CD4-positive, alpha-beta T cell treated with Interferon alpha-2 for 1 hour (primary cell): ENCODE measurements at regions not wholly inside any gene's neighbourhood (a gene's known extent, or its start where the extent isn't known, plus 50 kb on each side); places are given as distances from the start of the nearest gene placed in this dataset.
"Not testable (repeated sequence)": the region's sequence is repeated elsewhere in the genome, so short reads cannot be mapped to it uniquely, and the experiment has no call there.

Source experiments
- DNase-seq, 2 donors: peaks; one replicate each; pipeline ENCODE4 v3.0.0-alpha.2; 2020 to 2022

DNA sequence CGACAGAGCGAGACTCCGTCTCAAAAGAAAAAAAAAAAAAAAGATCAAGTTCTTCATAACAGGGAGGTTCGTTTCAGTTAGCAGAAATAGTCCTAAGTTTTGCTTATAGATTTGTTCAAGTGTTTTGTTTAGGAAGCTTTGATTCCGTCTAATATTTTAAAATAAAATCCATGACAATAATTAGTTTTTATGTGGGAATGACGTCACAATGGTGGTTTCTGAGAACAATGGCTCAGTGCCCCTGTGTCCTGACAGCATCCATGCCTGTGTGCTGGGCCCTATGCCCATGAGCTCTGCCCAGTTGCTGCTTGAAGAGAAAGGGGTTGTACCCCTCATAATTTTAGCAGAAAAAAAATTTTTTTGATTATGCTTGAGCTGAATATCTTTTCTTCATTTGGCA is 134.0 kb downstream of the SST start:
- no peak for DNase-seq

GRCh38 chr3:187533797-187534196 is 136.4 kb downstream of the SST start:
- no peak for DNase-seq

GRCh38 chr3:187531831-187532230 is 138.4 kb downstream of the SST start:
- DNase-seq = no peak

- no peak for DNase-seq
These were observed 147.3 kb downstream of the SST start for GRCh38 chr3:187522890-187523289.

DNA sequence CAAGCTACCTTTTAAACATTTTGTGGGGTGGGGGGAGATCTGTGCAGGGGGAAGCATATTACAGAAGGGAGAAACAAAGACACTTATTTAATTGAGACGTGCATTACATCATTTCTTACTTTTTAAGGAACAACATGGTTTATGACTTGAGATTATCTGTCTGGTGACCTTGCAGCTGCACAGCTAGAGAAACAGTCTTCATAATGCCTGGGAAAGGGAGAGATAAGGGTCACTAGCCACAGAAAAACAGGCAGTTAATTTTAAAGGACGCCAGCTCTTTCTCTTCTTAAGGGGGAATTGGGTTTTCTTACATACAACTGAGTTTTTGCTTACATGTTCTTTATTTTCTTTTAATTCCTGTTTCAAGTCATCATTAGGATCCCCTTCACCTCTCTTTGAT is 147.9 kb downstream of the SST start:
- DNase-seq = no peak

- DNase-seq = no peak
These were observed 148.6 kb downstream of the SST start for GRCh38 chr3:187521546-187521945.

DNA sequence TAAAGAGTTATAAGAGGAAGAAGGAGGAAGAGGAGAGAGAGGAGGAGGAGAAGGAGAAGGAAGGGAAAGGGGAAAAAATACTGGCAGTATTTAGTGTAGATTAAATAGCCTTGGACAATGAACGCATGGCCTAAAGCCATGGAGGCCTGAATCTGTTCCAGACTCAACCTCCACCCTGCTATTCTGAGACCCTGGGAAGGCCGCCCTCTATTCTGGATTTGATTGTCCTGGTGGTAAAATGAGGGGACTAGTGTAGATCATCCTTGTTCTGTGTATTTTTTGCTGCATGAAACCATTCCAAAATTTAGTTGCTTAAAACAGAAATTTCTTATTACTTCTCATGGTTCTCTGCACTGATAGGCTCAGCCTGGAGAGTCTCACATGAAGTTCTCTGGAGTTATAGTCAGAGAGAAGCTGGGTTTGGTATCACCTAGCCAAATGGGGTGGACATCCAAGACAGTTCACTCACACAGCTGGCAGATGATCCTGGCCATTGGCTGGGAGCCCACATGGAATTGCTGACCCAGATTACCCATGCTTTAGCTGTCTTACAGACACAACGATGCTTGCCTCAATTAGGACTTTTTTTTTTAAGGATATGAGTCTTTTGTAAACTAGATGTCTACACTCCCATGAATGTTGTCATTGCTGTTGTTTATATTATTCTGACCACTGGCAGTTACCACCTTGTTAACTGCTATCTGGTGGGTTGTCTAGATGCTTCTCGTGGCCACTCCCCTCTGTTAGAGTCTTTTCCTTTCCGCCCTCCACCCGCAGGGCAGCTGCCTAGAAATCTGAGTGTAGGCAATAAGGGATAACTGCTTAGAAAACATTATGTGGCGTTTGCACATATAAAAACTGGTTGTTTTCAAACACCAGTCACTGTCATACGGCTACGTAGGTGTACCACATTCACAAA is 149.9 kb downstream of the SST start:
- no peak for DNase-seq

DNA sequence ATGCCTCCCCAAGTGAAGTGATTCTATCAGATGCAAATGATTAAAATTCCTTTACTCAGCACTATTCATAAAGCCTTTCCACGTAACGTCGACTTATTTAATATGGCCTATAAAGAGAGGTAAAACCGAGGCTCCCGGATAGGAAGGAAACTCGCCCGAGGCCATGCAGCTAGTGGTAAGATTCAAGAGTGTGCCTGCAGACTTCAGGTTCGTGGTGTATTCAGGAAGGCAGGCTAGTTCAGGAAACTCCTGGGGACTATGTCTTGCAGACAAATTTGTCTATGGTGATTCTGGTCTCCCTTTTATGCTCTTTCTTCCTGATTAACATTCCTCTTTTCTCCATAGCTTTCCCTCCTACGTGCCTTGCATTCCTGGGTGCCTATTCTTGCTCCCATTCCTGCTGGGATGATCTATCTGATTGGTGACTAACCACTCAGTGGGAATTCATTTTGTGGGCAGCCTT is 150.7 kb downstream of the SST start:
- no peak for DNase-seq

DNA sequence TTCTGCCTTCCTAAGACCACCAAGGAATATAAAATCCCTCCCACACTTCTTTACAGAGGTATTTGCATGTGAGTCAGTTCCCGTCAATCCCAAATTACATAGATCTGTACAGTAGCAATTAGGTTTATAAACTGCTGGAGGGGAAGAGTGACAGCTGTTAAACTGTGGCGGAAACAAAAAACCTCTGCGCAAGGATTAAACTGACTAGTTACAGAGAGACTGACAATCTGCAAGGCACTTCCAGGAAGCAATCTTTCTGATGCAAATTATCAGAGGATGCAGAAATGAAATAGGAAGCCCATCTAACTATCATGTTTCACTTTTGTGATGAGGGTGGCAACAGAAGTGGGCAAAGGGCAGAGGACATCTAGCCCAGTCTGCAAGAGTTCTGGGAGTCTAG is 150.4 kb downstream of the RTP4 start:
- DNase-seq = no peak

GRCh38 chr3:187518207-187518606 is 150.0 kb downstream of the RTP4 start:
- no peak for DNase-seq

DNA sequence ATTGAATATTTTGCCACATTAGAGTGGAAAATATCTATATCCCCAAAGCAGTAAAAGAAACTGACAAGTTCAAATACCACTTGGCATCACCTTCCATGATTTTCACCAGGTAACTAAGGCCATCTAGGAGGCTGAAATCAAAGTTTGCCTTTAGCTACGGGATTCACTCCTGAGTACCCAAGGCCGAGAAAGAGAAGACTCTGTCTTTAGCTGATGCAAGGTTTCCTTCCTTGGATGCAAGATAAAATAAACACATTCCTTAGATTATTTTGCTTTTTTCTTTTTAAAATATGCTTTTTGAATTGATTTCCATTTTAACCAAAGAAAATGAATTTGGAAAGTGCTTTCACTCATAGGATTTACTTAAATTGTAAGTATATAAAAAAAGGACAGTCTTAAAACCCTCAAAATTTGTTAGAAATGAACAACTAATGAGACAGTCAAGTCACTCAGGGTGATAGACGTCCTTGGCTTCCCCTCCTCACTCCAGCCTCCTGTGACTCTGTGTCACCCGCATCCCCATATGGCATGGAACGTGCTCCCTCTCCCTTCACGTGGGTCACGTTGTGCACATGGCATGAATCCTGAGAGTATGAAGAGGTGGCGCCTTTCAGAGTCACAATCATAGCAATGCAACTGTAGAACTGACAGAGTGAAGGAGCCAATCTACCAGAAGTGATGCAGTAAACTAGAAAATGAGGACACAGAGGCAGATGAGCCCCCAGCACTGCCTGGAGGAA is 148.4 kb downstream of the RTP4 start:
- DNase-seq = no peak

DNA sequence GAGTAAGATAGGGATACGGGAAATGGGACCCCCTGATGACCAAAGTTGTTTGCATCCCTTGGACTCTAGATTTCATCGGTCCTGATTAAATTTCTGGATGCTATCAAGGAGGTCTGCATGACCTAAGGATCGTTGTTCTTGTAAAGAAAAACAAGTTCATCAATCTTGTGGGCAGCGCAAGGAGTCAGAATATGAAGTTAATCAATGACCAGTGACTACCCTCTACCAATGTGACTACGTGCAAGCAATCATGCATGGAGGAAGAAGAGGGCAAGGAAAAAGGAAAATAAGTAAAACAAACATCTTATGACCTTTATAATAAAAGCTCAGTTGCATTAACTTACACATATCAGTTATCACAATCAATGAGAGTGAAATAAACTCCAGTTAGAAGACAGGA is 139.7 kb downstream of the RTP4 start:
- no peak for DNase-seq

DNA sequence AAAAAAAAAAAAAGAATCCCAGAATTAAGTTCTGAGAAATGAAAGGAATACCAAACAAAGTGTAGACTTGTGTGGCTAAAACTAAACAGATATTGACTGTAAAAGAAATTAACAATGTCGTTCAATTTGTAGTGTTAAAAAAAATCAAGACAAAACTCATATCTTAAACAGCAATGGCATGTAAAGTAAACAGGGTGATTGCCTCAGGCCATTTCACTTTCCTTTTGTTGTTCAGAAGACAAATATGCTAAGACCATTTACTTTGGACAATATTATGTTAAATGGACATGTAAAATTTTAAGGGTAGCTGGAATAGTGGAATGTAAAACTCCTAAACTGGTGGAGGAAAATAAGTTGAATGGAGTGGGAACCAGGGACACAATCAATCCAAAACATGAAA is 139.1 kb downstream of the RTP4 start:
- DNase-seq = no peak

DNA sequence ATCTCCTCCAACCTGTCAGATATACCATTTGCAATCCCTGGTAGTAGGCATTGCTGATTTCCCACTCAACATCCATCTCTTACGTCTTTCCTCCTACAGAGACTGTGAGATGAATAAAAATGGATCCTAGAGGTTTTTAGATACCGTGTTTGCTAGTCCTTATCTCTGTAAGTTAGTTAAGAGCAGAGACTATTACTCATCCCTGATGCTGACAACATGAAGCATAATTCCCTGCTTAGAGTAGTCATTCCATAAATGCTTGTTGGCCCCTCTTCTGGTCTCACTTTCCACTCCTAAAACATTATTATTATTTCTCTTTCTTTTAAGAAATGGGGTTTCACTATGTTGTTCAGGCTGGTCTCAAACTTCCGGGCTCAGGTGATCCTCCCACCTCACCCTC is 136.2 kb downstream of the RTP4 start:
- DNase-seq = no peak

GRCh38 chr3:187498211-187498724 is 130.1 kb downstream of the RTP4 start:
- no peak for DNase-seq

DNA sequence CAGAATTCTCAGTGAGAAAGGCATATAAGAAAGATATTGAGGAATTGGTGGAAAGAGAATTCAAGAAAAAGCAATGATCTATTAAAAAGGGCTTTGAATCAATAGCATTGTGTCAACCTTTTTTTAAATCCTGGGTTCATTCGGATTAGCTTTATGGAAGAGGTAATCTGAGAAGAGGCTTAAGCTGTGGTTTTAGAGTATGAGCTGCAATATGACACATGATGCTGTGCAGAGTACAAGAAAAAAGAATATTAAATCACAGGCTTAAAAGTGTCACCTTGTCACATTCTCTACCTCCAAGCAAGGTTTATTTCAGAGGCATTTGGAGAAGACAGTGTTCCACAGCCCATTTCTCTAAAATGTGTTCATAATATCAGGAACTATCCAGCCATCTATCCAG is 128.9 kb downstream of the RTP4 start:
- DNase-seq = no peak

DNA sequence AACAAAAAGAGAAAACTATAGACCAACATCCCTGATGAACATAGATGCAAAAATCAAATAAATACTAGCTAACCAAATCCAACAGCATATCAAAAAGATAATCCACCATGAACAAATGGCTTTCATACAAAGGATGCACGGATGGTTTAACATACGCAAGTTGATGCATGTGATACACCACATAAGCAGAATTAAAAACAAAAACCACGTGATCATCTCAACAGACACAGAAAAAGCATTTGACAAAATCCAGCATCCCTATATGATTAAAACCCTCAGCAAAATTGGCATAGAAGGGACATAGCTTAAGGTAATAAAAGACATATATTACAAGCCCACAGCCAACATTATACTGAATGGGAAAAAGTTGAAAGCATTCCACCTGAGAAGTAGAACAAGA is 125.9 kb downstream of the RTP4 start:
- DNase-seq = not testable (repeated sequence)

DNA sequence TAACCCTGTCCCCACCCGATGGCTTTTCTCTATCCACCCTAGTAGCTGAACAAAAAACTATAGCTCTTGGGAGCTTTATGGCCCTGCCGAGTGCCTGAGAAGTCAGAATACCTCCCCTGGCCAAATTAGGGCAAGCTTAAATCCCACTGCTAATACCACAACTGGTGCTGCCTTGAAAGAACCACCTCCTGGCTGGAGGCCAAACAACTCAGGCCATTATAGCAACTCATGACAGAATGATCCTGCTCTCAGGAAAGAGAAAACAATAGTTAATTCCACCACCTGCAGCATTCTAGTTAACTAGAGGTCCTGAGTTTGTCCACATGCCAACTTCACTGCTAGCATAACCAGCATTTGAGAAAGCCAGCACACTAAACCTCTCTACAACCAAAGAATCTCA is 123.2 kb downstream of the RTP4 start:
- DNase-seq = no peak

DNA sequence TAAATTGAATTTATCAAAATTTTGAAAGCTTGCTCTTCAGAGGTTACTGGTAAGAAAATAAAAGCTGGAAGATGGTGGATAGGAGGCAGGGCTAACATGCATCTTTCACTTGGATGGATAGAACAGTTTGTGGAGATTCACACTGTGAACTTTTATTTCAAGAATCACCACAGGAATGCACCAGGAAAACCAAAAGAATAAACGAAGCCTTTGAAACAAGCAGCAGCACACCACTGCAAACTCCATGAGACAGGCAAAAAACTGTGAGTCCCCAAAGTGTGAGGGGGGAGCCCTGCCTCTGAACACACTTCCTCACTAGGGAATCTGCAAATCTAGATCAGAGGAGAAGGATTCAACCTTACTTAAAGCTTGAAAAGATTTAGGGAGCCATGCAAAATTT is 122.2 kb downstream of the RTP4 start:
- DNase-seq = no peak

DNA sequence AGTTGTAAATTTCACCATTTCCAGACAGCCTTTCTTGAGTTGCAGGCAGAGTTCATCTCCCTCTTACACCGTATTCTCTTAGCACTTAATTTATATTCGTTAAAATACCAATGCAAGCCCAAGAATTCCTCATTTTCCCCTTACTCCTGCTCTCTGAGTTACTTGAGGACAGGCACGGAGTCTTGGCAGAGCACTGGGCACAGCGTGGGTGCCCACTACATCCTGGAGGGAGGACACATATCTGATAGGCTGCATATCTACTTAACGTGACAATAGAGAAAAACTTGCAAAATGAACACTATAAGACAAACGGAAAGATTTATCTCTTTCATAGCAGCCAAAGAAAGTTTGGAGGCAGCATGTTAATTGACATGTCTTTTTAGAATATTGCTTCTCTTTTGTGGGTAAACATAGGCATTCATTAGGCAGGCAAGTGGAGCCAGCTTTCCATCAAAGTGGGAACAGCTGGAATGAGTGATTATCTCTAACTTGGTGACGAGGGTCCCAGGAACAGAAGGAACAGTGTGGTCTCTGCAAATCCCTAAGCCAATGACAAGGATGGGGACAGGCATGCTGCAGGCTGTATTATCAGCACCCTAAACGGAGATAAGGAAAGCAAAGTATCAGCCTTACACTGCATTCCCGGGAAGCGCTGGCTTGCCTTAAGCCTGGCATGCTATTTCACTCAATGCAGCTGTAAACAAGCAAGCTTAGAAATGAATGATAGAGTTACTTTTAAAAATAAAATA is 116.5 kb downstream of the RTP4 start:
- no peak for DNase-seq

DNA sequence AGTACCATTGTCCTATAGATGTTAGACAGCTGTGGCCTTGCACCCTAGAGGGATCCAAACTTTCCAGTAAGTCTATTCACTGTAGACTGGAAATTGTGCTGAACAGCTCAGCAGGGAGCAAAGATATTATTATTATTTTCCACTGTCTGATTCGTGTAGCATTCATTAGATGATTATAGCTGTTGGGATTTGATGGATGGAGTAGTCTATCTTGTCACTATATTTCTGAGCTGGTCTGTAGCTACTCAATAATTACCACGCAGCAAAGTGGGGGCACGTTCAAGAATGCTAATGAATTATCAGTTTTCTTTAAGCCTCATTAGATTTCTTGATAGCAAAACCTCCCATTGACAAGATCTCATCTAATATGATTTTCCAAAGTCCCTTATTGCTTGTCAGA is 113.2 kb downstream of the RTP4 start:
- DNase-seq = no peak

- not testable (repeated sequence) for DNase-seq
These were observed 107.4 kb downstream of the RTP4 start for GRCh38 chr3:187475613-187476012.

DNA sequence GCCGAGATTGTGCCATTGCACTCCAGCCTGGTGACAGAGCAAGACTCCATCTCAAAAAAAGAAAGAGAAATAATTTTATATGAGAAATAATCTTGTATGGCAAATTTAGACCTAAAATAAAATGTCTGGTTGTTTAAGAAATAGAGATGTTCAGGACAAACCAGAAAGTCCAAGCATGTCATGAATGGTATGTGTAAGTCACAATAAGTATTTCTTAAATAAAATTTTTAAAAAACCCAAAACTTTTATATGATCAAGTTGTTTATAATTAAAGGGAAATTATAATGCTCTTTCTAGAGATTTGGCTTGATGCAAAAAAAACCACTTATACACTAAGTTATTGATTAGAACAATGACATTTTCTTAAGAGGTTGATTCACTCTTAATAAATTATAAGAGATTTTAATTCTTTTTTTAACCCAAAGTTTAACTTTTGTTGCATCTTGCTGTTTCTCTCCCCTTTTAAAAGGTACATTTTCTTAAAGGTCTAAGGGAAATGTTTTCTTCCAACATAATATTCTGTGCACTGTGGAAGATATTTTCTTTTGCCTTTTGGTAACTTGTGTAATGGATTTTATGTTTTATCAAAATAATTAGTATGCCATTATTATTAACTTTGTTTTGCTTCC is 105.7 kb downstream of the RTP4 start:
- no peak for DNase-seq
